SK-N-SH (cell line): ENCODE measurements at regions not wholly inside any gene's neighbourhood (a gene's known extent, or its start where the extent isn't known, plus 50 kb on each side); places are given as distances from the start of the nearest gene placed in this dataset.

Source experiments
- CTCF ChIA-PET: fragments of 300-600, 350-600 bp; formaldehyde crosslinking; extraction: SDS; loops from one replicate; lab custom pipeline; 2021; lab: Yijun Ruan, JAX
- POLR2A ChIA-PET: fragments of 350-600 bp; sonication (Branson Sonifier 250); formaldehyde crosslinking; extraction: SDS; loops from one replicate; lab custom pipeline; 2020; ENCODE audit warnings: antibody characterized with exemption, inconsistent platforms; lab: Yijun Ruan, JAX
- DNase-seq: peaks from one replicate; pipeline ENCODE4 v3.0.0; 2012
- H2AFZ ChIP-seq: fragments of 200-600 bp; sonication (generic); 2 replicates; pipeline ENCODE4 v1.8.1; 2016; ENCODE audit warnings: antibody characterized with exemption, mild to moderate bottlenecking, low read depth
- H3F3A ChIP-seq: fragments of 200-600 bp; sonication (generic); replicated peaks from 2 replicates; pipeline ENCODE3; 2016; ENCODE audit warnings: antibody characterized with exemption, mild to moderate bottlenecking; ENCODE audit not compliant: insufficient read depth
- H3K27ac ChIP-seq, 2 experiments: fragments of 200-500 bp in 1 of 2; fragments of 200-600 bp in 1 of 2; sonication (Bioruptor generic) in 1 of 2; sonication (generic), shearing (Covaris generic) in 1 of 2; 2 replicates each; pipeline versions ENCODE4 v1.5.1 to v1.6.1; 2014 to 2016; ENCODE audit warnings: low read depth in 2 of 2, inconsistent platforms in 1 of 2, low read length in 1 of 2, mild to moderate bottlenecking in 1 of 2, mixed read lengths in 1 of 2
- H3K27me3 ChIP-seq: fragments of 200-600 bp; sonication (generic), shearing (Covaris generic); 2 replicates; pipeline ENCODE4 v1.6.1; 2016; ENCODE audit warnings: mixed run types; ENCODE audit not compliant: insufficient read depth
- H3K36me3 ChIP-seq, 2 experiments: fragments of 200-500 bp in 1 of 2; fragments of 200-600 bp in 1 of 2; sonication (Bioruptor generic) in 1 of 2; sonication (generic) in 1 of 2; replicated peaks in 1 of 2; 2 replicates each; pipeline versions ENCODE3 to v1.5.1; 2014 to 2016; ENCODE audit warnings: low read length in 1 of 2, mild to moderate bottlenecking in 1 of 2; ENCODE audit not compliant: insufficient read depth in 2 of 2, control insufficient read depth in 1 of 2
- H3K4me1 ChIP-seq, 2 experiments: fragments of 200-500 bp in 1 of 2; fragments of 200-600 bp in 1 of 2; sonication (Bioruptor generic) in 1 of 2; sonication (generic), shearing (Covaris generic) in 1 of 2; 2 replicates each; pipeline versions ENCODE4 v1.5.1 to v1.6.1; 2014 to 2016; ENCODE audit warnings: low read depth in 1 of 2, low read length in 1 of 2, mixed run types in 1 of 2; ENCODE audit not compliant: insufficient read depth in 2 of 2, control insufficient read depth in 1 of 2
- H3K4me2 ChIP-seq: fragments of 200-600 bp; sonication (generic), shearing (Covaris generic); 2 replicates; pipeline ENCODE4 v1.6.1; 2017; ENCODE audit warnings: mixed run types
- H3K4me3 ChIP-seq, 2 experiments: fragments of 200-500 bp in 1 of 2; fragments of 200-600 bp in 1 of 2; sonication (Bioruptor generic) in 1 of 2; sonication (generic), shearing (Covaris generic) in 1 of 2; 2 replicates each; pipeline versions ENCODE4 v1.5.1 to v1.8.1; 2014 to 2016; ENCODE audit warnings: low read depth in 2 of 2, inconsistent platforms in 1 of 2, low read length in 1 of 2, mild to moderate bottlenecking in 1 of 2, mixed read lengths in 1 of 2, moderate library complexity in 1 of 2
- H3K79me2 ChIP-seq: fragments of 200-600 bp; sonication (generic); 2 replicates; pipeline ENCODE4 v1.8.1; 2017; ENCODE audit warnings: mild to moderate bottlenecking; ENCODE audit not compliant: insufficient read depth
- H3K9ac ChIP-seq: fragments of 200-600 bp; sonication (generic); 2 replicates; pipeline ENCODE4 v1.6.1; 2017; ENCODE audit warnings: mixed run types
- H3K9me2 ChIP-seq: fragments of 200-600 bp; sonication (generic); 2 replicates; pipeline ENCODE4 v1.6.1; 2017; ENCODE audit warnings: mixed run types
- H3K9me3 ChIP-seq: fragments of 200-600 bp; sonication (generic); 2 replicates; pipeline ENCODE4 v1.6.1; 2017; ENCODE audit warnings: mixed run types, mild to moderate bottlenecking, moderate library complexity
- H4K20me1 ChIP-seq: fragments of 200-600 bp; sonication (generic); 2 replicates; pipeline ENCODE4 v1.6.1; 2017; ENCODE audit warnings: mild to moderate bottlenecking, mixed run types; ENCODE audit not compliant: insufficient read depth
- EP300 ChIP-seq, 2 experiments: IDR thresholded peaks; 2 replicates each; pipeline versions ENCODE4 v1.4.0 to v1.6.1; 2012; ENCODE audit warnings: borderline replicate concordance in 1 of 2, low read depth in 1 of 2, low read length in 1 of 2
- GATA2 ChIP-seq: sonication (generic); formaldehyde crosslinking; IDR thresholded peaks from 2 replicates; pipeline ENCODE4 v1.5.0; 2020; ENCODE audit warnings: mild to moderate bottlenecking, missing genetic modification reagents
- JUND ChIP-seq: IDR thresholded peaks from 2 replicates; pipeline ENCODE4 v1.4.0; 2012
- POLR2AphosphoS5 ChIP-seq: IDR thresholded peaks from 2 replicates; pipeline ENCODE4 v1.6.1; 2012; ENCODE audit warnings: low read depth, low read length
- RXRA ChIP-seq: IDR thresholded peaks from 2 replicates; pipeline ENCODE4 v1.4.0; 2012; ENCODE audit warnings: low read depth, mild to moderate bottlenecking, borderline replicate concordance
- SIN3A ChIP-seq: IDR thresholded peaks from 2 replicates; pipeline ENCODE4 v1.6.1; 2012; ENCODE audit warnings: low read depth, mild to moderate bottlenecking, low read length, moderate library complexity, borderline replicate concordance
- SMC3 ChIP-seq: IDR thresholded peaks from 2 replicates; pipeline ENCODE4 v1.6.1; 2012; ENCODE audit warnings: low read depth, low read length, improper control_type of control experiment
- TAF1 ChIP-seq: IDR thresholded peaks from 2 replicates; pipeline ENCODE4 v1.6.1; 2012; ENCODE audit warnings: low read depth, mild to moderate bottlenecking, low read length, moderate library complexity, borderline replicate concordance
- YY1 ChIP-seq: IDR thresholded peaks from 2 replicates; pipeline ENCODE4 v1.4.0; 2012; ENCODE audit warnings: low read depth, mild to moderate bottlenecking
- WGBS: methylation state at CpG from one replicate; pipeline ENCODE4 v1.1.6; 2017; ENCODE audit warnings: low lambda C conversion rate; 5-methylcytosine and 5-hydroxymethylcytosine counted together
- TF ChIP-seq, protein P1 (sequence below): IDR thresholded peaks from 2 replicates; pipeline ENCODE4 v1.6.1; 2012; ENCODE audit warnings: mild to moderate bottlenecking, low read depth, low read length, moderate library complexity

DNA sequence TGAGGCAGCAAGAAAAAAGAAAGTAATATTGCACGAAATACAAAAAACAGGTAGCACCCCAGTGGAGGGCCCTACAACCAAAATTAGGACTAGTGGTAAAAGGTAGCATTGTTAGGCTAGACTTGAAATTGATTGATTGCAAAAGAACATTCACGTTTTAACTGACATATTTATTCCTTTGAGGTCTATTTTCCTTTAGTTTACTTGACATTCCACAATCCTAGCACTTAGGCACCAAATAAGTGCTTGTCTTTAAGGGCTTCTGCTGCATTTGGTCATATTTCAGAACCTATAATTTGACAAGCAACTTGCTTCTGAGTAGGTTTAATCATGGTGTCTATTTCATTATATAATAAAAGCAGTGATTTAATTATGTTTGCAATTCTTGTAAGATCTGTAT lies 642.7 kb upstream of the AGTR1 start:
- H3K27me3 ChIP-seq: no peaks in the 10 kb centered on the region
- CTCF ChIA-PET: no interaction called here
- no peak for DNase-seq
- POLR2A ChIA-PET: no interaction called here
- TF ChIP-seq GATA2 (CRISPR knock-in tag) (no peak), YY1 (no peak), JUND (no peak), RXRA (no peak), TAF1 (no peak), SMC3 (no peak)
- TF ChIP-seq, protein P1, sequence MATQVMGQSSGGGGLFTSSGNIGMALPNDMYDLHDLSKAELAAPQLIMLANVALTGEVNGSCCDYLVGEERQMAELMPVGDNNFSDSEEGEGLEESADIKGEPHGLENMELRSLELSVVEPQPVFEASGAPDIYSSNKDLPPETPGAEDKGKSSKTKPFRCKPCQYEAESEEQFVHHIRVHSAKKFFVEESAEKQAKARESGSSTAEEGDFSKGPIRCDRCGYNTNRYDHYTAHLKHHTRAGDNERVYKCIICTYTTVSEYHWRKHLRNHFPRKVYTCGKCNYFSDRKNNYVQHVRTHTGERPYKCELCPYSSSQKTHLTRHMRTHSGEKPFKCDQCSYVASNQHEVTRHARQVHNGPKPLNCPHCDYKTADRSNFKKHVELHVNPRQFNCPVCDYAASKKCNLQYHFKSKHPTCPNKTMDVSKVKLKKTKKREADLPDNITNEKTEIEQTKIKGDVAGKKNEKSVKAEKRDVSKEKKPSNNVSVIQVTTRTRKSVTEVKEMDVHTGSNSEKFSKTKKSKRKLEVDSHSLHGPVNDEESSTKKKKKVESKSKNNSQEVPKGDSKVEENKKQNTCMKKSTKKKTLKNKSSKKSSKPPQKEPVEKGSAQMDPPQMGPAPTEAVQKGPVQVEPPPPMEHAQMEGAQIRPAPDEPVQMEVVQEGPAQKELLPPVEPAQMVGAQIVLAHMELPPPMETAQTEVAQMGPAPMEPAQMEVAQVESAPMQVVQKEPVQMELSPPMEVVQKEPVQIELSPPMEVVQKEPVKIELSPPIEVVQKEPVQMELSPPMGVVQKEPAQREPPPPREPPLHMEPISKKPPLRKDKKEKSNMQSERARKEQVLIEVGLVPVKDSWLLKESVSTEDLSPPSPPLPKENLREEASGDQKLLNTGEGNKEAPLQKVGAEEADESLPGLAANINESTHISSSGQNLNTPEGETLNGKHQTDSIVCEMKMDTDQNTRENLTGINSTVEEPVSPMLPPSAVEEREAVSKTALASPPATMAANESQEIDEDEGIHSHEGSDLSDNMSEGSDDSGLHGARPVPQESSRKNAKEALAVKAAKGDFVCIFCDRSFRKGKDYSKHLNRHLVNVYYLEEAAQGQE: no peak
- TF ChIP-seq, all 33 proteins: peak for 0
- H3K4me1 ChIP-seq: no peaks in the 10 kb centered on the region
- no peak overlapping the region for H3K9ac ChIP-seq
- no peaks in the 10 kb centered on the region for H3K9me3 ChIP-seq
- H3K4me3 ChIP-seq: no peak overlapping the region
- H3K9me2 ChIP-seq: no peaks in the 10 kb centered on the region
- WGBS: 55% methylated on average over 2 of the region's 2 CpGs
- no peaks in the 10 kb centered on the region for H4K20me1 ChIP-seq
- no peaks in the 10 kb centered on the region for H3K79me2 ChIP-seq
- no peak overlapping the region for H3K27ac ChIP-seq
- H2AFZ ChIP-seq: no peak overlapping the region
- no peaks in the 10 kb centered on the region for H3F3A ChIP-seq
- no peak overlapping the region for H3K4me2 ChIP-seq
- H3K36me3 ChIP-seq: no peaks in the 10 kb centered on the region

- WGBS: 75% methylated on average over 1 of the region's 1 CpG
- Histone ChIP-seq H3K9ac (no peak overlapping the region), H3K27ac (no peak overlapping the region), H3K36me3 (no peaks in the 10 kb centered on the region), H3F3A (no peaks in the 10 kb centered on the region), H2AFZ (no peak overlapping the region), H3K79me2 (no peaks in the 10 kb centered on the region), H3K27me3 (no peaks in the 10 kb centered on the region), H3K4me1 (no peaks in the 10 kb centered on the region; a peak in 2 of 4 replicates), H3K9me2 (no peaks in the 10 kb centered on the region), H3K9me3 (no peaks in the 10 kb centered on the region), H3K4me2 (no peak overlapping the region), H3K4me3 (no peak overlapping the region), H4K20me1 (no peaks in the 10 kb centered on the region)
- POLR2A ChIA-PET: no interaction called here
- DNase-seq: no peak
- TF ChIP-seq GATA2 (CRISPR knock-in tag): no peak
- TF ChIP-seq SIN3A: no peak
- TF ChIP-seq, protein P1: no peak
- TF ChIP-seq EP300 (IDR thresholded peaks at IDR 0.05; ENCODE audit: borderline replicate concordance in 1 of 2, low read depth in 1 of 2, low read length in 1 of 2): no peak
- no peak for TF ChIP-seq POLR2AphosphoS5
- CTCF ChIA-PET: interaction anchor here (1.2 kb wide), 1 partner anchor 701 kb away, joined by 3 read pairs; no protein-coding TSS in a partner anchor
These were observed 635.1 kb upstream of the AGTR1 start for GRCh38 chr3:148062590-148062989.
